OCI-M1 (cell line): ENCODE measurements at regions not wholly inside any gene's neighbourhood (a gene's known extent, or its start where the extent isn't known, plus 50 kb on each side); places are given as distances from the start of the nearest gene placed in this dataset.

Experiments used
- DNase-seq: peaks from one replicate; lab custom pipeline; 2025; lab: John Stamatoyannopoulos, UW

DNA sequence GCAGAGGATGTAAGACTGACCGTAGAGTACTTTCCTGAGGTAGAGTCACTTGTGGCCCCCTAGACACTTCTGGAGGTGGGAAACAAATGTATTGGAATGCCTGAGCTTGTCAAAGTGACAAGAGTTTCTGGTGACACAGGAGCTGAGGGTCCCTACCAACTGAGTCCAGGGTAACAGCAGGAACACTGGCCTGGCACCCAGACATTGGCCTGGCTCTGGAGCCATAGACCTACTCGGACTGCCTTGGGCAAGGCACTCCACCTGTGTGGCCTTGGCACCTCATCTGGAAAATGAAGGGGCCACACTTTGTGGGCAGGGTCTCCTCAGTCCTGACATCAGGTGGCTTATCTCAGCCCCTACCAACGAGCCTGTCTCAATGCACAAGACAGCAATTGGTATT, 398.2 kb upstream of the CELF4 start:
- DNase-seq: no peak

DNA sequence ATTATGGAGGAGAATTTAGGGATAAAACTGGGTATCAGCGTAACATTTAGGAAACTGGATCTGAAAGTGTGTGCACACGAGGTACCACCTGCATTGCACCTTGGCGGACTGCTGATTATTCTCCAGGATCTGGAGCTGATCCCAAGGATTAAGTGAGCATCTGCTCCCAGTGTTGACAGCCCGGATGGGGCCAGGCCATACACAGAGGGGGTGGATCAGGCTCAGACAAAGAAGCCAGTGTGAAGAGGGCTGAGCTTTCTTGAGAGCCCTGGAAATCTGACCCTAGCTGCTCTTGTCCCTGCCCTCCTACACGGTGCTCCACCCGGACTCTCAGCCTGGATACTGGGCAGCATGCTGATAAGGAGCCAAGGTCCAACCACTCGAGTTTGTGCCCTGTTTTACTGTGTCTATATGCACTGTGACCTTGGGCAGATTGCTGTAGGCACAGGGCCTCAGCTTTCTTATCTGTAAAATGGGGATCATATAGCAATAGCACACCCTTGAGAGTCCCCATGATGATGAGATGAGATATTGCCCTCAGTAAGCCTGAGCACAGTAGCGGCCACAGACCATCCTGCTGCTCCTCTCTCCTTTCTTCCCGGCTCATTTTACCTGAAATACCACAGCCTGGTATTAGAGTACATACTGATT, 396.8 kb upstream of the CELF4 start:
- DNase-seq: no peak

DNA sequence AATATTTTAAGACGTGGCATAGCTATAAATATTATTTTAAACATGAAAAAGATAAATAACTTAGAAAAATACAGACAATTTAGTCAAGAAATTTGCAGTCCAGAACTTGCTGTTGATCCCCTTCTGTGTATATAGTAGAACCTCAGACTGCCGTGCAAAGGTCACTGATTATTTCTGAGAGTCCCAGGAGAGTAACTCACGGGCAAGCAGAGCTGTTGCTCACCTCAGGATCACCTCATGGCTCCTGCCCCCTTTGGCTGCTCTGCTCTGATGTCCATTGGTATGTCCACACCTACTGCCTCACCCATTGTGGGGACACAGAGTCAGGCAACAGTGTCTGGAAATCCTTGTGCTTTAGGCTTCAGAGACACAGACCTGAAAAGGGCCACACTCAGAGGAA, 392.9 kb upstream of the CELF4 start:
- no peak for DNase-seq

DNA sequence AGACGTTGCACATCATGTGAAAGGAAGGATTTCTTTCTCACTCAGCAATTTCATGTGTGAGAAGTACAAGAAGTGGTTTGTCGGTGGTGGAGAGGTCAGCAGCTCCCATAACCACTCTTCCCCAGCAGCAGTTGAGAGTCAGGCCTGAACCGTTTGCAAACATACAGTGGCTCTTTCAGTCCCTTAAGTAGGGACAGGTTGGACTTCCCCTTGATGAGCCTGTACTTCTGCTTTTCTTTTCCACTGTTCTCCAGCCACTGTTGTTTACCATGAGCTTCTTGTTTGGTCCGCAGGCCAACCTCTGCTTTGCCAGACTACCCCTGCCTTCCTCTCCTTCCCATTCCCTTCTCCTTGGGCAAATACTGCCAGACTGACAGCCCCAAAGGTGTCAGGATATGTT, 391.3 kb upstream of the CELF4 start:
- peak; percentile 51 for DNase-seq

DNA sequence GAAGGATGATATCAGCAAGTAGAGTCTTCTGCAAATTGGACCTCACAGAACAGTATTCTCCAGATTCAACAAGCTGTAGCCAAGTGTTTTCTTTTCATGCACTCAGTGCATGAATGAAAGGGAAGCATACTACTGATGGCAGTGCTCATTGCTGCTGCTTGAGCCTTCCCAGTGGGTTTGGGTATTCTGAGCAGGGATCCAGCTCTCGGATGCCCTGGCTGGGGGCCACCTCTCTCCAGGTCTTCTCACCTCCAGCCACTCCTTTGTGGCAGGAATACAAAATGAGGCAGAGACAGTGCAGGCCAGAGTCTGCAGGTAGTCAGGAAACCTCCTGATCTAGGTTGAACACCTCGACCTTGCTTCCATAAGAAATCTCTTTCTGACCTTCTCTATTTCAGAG, 390.4 kb upstream of the CELF4 start:
- no peak for DNase-seq

DNA sequence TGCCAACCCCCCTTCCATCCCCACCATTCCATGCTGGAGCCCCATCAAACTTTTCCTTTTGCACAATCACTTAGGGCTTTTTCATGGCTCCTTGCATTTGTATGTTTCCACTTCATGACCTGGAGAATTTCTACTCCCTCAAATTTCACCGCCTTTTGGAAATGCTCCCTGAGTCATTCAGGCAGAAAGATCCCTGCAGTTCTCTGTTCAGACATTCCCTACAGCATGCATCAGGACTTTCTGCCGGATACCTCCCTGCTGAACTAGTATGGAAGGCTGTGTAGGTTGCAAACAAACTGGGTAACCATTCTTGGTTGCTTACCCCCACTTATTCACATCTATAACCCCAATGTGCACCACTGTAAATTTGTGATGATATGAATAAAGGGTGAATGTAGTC, 389.6 kb upstream of the CELF4 start:
- no peak for DNase-seq

DNA sequence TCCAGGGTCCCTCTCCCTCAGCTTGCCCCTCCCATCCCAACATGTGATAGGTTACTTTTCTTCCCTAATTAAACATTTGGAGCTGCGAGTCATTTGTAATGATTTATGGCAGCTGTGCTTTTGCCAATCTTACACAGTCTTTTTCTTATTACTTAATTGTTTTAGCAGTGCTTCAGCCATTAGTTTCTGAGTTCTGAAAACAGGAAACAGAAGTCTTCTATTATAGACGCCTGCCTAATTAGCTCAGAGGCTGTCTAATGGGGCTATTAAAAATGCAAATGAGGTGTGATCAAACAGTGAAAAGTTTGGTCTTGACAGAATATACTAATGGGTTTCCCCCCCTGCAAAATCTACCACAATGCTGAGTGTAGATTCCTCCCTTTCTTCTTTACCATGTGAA, 388.3 kb upstream of the CELF4 start:
- DNase-seq: no peak

DNA sequence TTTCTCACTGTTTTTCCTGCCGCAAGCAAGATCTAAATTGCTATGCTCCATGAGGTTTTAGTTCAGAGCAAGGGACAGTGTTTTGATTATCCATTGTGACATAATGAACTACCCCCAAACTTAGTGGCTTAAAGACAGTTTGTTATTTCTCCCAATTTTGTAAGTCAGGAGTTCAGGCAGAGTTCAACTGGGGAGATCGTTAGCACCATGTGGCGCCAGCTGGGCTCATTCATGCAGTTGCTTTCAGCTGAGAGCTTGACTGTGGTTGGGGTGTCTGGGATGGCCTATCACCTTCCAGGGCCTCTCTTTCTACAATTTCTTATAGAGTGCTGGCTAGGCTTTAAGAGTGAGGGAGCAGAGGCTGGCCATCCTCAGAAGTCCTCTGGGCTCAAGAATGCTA, 382.9 kb upstream of the CELF4 start:
- no peak for DNase-seq

DNA sequence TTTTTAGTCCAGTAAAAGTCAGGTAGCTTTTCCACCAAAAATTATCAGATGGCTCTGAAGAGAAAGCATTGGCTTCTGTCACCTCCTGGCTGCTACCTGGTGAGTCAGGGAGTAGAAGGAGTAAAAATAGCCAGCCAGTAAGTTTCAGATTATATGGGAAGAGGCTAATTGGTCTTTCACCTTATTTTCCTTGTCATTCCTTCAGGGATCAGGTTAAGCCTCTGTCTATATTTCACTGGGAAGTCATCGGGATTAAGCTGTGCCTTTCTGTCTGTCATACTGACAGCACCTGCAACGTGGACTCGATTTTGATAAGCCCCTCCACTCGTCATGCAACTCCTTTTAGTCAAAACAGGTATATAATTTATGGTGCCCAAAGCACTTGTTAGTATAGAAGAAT, 380.7 kb upstream of the CELF4 start:
- DNase-seq: no peak

DNA sequence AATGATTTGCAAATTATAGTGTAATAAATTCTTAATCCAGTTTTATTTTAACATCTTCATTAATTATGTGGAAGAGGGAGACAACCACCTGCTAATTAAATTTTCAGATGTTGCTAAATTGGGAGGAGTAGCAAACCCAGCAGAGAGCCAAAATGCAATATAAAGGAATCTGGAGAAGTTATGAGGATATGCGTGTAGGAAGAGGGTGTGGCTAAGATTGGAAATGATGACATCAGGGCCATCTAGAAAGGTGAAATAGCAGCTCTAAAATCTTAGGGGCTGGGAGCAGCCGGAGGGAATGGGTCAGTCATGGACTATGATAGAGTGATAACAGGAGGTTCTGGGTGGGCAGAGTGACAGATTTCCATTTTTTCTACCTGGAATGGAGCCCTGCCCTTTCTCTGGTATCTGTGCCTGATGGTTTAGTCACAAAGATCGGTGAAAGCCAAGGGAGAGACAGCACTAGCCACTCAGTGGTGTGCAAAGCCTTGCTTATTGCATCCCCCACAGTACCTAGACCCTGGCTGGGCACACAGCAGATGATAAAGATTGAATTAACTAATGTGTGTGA, 379.2 kb upstream of the CELF4 start:
- DNase-seq: no peak

DNA sequence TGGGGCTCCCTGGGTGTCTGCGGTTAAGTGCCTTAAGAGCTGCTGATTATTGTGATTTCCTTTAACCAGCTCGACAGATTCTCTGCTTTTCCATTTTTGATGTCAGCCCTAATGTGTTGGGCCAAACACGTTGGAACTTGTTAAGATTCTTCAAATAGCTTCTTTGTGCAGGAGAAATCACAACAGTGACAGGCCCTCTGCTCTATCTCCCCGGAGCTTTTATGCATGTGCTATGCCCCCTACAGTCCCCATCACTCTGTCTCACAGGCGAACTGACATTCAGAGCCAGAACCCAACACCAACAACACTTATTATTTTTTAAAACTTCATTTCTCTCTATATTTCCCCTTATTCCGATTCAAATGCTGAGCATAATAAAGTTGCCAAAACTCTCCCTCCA, 371.7 kb upstream of the CELF4 start:
- DNase-seq: no peak

DNA sequence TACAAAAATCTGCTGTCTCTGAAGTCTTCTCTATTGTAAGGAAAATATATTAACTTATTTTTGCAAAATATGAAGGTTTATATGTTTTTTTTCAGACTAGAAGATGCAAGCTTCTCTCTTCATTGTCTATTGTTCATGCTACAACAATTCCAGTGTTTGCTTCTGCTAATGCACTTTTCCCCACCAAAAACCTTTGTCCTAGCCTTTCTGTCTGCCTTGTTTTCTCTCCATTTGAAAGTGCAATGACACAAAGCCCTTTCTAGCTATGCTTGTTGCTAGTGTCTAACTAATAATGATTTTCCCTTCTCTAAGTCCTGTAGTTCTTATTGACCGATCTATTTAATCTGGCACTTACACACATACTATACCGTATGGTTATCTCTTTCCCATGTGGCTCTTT, 369.5 kb upstream of the CELF4 start:
- DNase-seq: no peak

DNA sequence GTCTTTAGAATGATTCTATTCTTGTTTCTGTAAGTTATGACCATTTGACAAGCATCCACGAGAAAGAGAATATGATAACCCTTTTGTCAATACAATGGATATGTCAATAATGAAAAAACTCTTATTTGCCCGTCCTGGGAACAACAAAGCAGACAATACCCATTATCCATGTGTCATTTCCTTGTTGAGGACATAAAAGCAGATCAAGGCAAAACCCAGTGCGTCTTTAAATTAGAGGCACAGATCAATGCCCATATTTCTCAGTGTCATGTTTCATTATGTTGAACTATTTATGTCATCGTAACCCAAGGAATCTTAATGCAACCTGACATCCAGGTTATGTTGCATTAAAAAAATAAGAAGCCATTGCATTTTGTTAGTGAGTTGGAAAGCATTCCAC, 365.0 kb upstream of the CELF4 start:
- no peak for DNase-seq

DNA sequence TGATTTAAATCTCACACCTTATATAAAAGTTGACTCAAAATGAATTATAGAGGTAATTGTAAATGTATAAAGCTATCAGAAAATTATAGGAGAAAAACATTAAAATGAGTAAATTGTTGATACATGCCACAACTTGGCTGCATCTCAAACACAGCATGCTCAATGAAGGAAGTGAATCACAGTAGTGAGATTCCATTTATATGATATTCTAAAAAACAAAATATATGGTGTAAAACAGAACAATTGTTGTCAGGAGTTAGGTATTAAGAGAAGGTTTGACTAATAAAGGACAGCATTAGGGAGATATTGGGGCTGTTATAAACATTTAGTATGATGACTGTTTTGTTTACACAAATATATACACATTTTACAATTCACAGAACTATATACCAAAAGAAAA, 356.6 kb upstream of the CELF4 start:
- no peak for DNase-seq

DNA sequence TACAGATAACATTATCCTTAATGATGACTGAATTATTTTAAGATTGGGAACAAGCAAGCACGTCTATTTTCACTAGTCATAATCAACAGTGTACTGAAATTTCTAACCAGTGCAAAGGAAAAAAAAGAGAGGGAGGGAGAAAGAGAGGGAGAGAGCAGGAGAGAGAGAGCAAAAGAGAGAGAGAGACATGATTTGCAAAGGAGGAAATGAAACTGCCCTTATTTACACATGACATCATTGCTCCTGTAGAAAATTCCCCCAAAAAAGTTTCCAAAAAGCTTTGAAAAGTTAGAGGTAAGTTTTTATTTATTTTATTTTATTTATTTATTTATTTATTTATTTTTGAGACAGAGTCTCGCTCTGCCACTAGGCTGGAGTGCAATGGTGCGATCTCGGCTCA, 355.3 kb upstream of the CELF4 start:
- no peak for DNase-seq

DNA sequence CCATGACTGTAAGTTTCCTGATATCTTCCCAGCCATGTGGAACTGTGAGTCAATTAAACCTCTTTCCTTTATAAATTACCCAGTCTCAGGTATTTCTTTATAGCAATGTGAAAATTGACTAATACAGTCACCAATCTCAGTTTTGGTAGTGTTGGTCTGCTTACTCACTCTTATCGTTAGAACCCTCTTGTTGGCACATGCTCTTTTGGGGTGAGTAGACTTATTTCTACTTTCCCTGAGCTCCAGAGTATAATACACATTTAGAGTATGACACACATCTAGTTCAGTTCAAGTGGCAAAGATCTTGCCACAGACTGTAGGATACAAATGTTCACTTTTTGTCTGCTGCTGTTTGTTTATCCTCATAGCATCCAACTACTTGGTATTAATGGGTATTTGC, 347.5 kb upstream of the CELF4 start:
- no peak for DNase-seq

DNA sequence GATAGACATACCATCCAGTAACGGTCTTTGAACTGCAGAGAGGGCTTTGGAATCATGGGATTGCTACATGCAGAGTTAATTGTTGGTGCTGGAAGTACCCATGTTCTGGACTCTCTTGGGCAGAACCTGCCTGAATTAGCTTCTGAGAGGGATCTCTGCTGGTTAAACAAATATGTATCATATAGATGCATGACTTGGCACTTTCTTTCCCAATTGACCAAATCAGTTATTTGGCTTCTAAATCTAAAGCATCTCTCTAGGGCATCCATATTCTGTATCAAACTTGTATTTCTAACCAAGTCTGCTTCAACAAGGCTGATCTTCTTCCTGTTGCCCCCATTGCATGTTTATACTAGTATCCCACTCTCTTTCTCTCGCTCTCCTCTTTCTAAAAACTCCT, 336.7 kb upstream of the CELF4 start:
- no peak for DNase-seq

DNA sequence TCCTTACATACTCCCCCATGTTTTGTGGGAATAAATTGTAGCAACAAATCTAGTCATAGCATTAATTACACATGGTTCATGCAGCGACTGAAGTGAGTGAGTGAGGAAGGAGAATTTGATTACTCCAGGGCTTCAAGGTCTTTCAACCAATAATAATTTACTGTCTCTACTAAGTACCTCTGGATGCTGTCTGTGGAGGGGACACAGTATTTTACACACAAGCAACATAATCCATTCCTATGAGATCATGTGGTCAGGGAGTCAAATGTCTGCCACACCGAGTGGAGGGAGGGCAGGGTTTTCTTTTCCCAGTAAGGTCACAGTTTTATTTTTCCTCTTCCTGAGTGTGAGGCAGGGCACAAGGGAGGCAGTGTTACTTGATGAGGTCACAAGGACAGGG, 334.7 kb upstream of the CELF4 start:
- no peak for DNase-seq

DNA sequence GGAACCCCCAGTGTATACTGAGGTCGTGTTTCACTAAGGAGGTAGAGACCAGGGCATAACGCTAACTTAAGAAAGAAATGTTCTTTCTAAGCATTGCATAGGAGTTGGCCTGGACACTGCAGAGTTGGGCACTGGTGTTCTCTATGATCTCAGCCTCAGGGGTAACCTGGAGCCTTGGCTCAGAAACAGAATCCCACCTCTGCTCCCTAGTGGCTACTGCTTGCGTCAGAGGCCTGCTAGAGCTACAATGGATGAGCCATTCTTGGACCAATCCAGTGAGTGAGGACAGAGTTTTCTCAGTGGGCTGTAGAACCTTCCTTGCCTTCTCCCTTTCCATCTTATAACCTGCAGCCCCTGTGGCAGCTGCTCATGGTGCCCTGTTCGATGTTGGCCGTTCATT, 324.4 kb upstream of the CELF4 start:
- no peak for DNase-seq

DNA sequence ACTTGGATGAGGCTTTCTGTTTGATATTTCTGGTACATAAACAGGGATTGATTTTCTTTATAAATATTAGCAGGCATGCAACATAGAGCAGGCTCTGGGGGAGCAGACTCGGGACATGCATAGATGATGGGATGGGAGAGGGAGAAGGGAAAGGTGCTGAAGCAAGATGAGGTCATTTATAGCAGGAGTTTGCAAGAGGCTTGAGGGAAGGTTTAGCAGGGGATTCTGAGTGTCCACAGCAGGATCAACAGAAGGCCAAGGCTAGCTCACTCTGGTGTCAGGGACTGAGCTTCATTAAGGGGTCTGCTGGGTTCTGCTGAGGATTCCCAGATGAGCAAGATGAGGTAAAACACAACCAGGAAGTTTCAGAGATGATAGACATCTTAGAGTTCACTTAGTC, 309.1 kb upstream of the CELF4 start:
- no peak for DNase-seq

DNA sequence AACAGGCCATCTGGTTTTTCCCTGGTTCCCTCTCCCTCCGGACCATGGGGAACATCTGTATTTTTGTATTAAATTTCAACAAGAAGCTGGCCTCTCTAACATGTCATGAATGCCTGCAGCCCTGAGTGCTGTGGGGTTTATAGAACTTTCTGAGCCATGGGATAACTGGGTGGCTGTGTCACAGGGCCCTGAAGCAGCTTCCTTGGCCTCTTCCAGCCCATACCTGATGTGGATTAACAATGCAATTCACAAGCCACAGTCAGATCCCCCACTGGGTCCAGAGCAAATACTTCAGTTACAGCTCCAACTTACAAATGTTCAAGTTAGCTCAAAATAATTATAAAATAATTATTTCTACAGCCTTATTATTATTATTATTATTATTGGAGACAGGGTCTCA, 307.8 kb upstream of the CELF4 start:
- DNase-seq: no peak

DNA sequence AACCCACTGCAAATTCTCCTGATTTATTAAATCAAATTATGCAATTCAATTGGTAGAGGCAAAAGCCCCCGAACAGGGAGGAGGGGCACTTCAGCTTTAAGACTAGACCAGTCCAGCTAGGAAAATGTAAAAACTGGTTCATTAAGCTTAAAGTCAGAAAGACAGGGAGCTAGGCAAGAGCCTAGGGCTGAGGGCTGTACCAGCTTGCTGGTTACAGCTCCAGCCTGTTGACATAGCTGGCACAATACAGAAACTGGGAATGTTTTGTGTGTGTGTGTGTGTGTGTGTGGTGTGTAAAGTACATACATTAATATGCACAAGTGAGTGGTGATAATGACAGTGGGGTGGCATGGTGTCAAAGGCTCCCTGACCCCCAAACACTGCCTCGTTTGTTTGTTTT, 307.0 kb upstream of the CELF4 start:
- DNase-seq: no peak

DNA sequence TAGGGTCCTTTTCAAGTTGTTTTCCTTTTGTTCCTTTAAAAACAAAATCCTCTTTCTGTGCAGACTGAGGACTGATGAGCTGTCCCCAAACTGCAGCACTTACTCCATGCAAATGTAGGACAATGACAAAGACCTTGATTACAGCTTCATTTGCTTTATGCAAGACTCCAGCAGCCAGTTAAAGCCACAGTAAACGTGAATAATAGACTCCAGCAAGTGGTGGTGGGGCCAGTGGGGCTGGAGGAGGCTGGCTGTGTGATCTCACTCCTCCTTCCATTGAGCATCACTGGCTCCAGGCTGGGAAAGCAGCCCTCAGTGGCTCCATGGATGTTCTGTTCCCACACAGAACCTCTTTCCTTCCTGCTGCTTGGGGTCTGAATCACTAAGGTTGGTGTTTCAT, 306.0 kb upstream of the CELF4 start:
- no peak for DNase-seq

DNA sequence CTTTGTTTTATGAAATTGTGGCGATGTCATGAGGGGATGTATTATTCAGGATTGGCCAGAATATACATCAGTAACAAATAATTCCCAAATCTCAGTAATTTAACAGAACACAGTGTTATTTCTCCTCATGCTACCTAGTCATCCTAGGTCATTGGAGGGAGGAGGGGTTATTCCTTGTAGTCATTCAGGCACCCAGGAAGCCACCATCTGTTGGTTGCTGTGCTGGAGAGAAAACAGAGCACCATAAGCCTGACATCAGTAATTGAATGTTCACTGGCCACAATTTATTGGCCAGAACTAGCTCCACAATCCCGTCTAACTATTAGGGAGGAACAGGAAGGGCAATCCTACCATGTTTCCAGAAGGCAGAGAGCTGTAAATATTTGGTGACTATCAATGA, 303.5 kb upstream of the CELF4 start:
- no peak for DNase-seq

DNA sequence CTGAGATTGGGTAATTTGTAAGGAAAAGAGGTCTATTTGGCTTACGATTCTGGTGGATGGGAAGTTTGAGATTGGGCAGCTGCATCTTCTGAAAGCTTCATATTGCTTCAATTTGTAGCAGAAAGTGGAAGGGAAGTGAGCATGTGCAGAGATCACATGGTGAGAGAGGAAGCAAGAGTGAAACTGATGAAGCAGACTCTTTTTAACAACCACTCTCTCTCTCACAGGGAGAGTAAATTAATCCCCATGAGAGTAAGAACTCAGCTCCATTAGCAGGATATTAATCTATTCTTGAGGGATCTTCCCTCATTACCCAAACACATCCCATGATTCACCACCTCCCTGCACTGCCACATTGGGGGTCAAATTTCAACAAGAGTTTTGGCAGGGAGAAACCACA, 298.5 kb upstream of the CELF4 start:
- no peak for DNase-seq
